Epithelial cell of esophagus (primary cell): ENCODE measurements at regions not wholly inside any gene's neighbourhood (a gene's known extent, or its start where the extent isn't known, plus 50 kb on each side); places are given as distances from the start of the nearest gene placed in this dataset.

Experiments
- DNase-seq: peaks from one replicate; pipeline ENCODE4 v3.0.0; 2010; ENCODE audit warnings: low read depth
- H3K4me3 ChIP-seq: 2 replicates; pipeline ENCODE4 v1.5.1; 2011; ENCODE audit warnings: mild to moderate bottlenecking, low read length, control low read depth
- TF ChIP-seq, protein P1 (sequence below): IDR thresholded peaks from 2 replicates; pipeline ENCODE4 v1.5.1; 2011; ENCODE audit warnings: low read depth, mild to moderate bottlenecking, low read length, control low read depth, inconsistent platforms; ENCODE audit not compliant: insufficient read depth; ENCODE audit errors: missing control alignments

DNA sequence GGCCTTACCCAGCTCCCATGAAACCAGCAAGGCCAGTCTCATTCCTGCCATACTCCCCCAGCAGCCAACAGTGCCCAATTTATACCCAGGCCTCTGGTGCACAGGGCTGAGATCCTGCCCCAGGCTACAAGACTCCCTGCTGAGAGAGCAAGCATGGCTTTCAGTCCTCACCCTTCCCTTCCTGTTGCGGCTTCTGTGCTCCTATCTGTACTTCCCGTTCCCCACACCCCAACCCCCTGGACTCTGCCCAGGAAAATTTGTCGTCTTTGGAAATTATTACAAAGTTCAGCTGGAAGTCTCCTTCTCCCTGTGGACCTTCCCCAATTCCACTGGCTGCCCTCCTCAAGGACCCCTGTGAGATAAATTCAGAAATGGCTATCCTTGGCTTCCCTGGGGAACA lies 84.1 kb upstream of the GK2 start:
- TF ChIP-seq, protein P1, sequence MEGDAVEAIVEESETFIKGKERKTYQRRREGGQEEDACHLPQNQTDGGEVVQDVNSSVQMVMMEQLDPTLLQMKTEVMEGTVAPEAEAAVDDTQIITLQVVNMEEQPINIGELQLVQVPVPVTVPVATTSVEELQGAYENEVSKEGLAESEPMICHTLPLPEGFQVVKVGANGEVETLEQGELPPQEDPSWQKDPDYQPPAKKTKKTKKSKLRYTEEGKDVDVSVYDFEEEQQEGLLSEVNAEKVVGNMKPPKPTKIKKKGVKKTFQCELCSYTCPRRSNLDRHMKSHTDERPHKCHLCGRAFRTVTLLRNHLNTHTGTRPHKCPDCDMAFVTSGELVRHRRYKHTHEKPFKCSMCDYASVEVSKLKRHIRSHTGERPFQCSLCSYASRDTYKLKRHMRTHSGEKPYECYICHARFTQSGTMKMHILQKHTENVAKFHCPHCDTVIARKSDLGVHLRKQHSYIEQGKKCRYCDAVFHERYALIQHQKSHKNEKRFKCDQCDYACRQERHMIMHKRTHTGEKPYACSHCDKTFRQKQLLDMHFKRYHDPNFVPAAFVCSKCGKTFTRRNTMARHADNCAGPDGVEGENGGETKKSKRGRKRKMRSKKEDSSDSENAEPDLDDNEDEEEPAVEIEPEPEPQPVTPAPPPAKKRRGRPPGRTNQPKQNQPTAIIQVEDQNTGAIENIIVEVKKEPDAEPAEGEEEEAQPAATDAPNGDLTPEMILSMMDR: no peak
- no peak for DNase-seq

DNA sequence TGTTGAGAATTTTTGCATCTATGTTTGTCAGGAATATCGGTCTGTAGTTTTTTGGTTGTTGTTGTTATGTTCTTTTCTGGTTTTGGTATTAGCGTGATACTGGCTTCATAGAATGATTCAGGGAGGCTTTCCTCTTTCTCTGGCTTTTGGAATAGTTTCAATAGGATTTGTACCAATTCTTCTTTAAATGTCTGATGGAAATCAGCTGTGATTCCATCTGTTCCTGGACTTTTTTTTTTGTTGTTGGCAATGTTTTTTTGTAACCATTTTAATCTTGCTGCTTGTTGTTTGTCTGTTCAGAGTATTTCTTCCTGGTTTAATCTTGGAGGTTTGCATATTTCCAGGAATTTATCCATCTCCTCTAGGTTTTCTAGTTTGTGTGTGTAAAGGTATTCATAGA lies 81.5 kb upstream of the GK2 start:
- TF ChIP-seq, protein P1: no peak
- no peak for DNase-seq
- H3K4me3 ChIP-seq: no peak overlapping the region

More for the DNA sequence above, 84.1 kb upstream of the GK2 start:
- H3K4me3 ChIP-seq: no peak overlapping the region

DNA sequence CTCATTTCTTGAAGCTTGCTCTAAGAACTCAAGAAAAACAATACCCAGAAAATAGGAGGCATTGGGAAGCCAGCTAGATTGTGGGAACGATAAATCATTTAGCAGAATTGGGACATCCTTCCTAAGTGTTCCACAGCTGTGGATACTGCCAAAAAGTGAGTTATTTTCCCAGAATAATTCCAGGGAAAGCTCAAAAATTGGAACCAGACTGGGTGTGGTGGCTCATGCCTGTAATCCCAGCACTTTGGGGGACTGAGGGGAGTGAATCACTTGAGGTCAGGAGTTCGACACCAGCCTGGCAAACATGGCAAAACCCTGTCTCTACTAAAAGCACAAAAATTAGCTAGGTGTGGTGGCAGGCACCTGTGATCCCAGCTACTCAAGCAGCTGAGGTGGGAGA lies 68.2 kb upstream of the GK2 start:
- no peak for DNase-seq
- no peak overlapping the region for H3K4me3 ChIP-seq
- TF ChIP-seq, protein P1: no peak

DNA sequence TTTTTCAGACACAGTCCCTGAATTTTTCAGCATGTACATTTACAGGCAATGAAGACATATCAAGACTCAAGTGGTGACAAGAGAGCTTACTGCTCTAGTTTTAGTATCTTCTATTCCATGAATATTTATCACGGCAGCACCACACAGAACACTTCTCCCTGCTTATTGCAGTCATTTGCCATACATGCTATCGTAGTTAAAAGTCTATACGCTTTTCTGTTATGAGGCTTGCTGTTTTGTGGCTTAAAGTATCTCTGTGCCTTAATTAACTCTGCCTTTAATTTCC lies 65.4 kb upstream of the GK2 start:
- DNase-seq: no peak
- H3K4me3 ChIP-seq: no peak overlapping the region
- TF ChIP-seq, protein P1: no peak

DNA sequence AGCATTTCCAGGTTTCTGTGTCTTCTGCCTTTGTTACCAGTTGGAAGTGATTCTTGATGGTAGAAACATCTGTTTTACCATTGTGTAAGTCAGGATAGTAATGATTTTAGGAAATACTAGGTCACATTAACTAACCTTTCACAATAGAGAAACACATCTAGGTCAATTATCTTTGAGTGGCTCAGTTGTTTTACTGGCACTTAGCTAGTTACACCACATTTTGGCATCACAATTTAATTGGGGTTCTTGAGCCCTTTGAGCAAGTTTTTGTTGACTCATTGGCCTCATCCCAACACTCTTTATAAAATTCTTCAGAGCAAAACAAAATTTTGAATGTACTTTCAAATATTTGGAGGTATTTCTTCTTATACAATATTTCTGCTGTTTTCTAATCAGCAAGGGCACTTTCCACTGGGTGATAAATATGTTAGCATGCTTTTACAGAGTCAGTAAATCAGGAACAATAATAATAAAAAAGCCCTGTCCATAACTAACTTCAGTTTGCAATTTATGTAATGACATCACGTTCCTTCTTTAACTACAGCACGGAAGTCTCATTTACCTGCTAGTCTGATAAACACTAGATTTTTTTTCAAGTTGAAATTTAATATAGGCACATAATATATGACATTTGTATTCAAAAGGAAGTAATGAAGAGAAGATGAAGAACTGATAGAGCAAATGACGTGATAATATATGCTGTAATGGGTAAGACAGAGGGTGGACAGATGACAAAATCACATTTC lies 64.8 kb upstream of the GK2 start:
- DNase-seq: no peak
- H3K4me3 ChIP-seq: no peak overlapping the region
- TF ChIP-seq, protein P1: no peak

DNA sequence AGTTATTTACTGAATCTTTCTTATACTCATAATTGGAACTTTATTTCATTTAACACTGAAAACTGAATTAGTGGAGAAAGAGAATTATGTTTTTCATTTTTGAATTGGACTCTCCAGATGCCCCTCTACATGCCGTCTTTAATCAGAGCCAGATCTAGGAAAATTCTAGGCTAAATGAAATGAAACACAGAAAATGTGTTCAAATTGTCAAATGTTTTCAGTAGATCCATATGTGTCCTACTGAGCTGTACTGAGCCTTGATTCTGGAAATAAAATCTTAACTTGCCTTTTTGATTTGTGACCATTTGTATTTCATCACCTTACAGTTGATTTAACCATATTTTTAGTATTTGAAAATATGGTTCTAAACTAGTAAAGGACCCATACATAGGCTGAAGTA lies 64.0 kb upstream of the GK2 start:
- TF ChIP-seq, protein P1: no peak
- H3K4me3 ChIP-seq: no peak overlapping the region
- no peak for DNase-seq

DNA sequence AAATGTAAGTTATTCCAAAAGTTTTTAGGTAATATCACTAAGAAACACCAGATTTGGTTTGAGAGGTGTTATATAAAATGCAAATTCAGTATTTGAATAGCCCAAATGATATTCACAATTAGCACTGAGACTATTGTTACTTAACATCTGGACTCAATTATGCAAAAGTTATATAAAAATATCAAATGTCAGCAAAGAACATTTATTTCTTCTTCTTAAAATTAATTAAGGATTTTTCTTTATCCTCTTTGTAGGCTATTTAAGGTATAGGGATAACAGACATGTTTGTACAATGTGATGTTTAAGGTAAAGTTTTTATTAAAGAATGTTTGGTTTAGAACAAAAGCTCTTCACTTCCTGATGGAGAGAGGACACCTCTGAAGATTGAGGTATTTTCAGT lies 63.3 kb upstream of the GK2 start:
- TF ChIP-seq, protein P1: no peak
- no peak overlapping the region for H3K4me3 ChIP-seq
- no peak for DNase-seq
